ENCODE measurements at regions not wholly inside any gene's neighbourhood (a gene's known extent, or its start where the extent isn't known, plus 50 kb on each side); places are given as distances from the start of the nearest gene placed in this dataset.
"Not testable (repeated sequence)": the region's sequence is repeated elsewhere in the genome, so short reads cannot be mapped to it uniquely, and the experiment has no call there.

DNA sequence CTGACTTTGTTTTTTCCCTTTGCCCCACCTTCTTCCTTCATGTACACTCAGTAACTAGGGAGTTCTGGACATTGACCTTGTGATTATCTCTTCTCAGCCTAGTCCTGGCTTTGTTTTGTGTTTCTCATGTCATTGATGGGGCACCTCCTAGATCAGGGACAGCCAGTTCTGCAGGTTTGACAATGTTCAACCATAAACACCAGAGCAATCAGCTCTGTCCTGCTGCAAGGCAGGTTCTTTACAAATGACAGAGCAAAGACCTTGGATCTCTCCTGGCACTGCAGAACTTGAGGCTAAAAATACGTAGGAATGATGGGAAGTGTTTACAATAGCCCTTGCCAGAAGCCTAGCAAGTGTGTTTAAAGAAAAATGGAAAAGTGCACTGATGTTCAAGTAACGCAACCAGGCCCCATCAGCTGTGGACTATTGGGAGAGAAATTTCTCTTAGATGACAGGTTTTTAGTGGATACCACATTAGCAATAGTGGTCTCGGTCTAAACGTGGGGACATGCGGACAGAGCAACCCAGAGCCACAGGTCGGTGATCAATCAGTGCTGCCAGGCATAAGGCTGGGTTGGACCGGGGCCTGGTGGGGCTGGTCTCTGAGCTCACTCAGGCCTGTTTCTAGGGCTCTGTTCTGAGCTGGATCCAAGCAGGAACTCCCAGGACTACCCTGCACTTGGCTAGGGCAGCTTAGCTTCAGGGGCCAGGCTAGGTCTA, 76.8 kb downstream of the SOWAHC start:
- no peak for DNase-seq (ENCODE audit: low read depth in 2 of 2)

- no peak for DNase-seq (ENCODE audit: low read depth in 2 of 2)
These were observed 78.0 kb downstream of the SOWAHC start for GRCh38 chr2:109692013-109692743.

- DNase-seq (ENCODE audit: low read depth in 2 of 2): not testable (repeated sequence)
These were observed 78.7 kb downstream of the SOWAHC start for GRCh38 chr2:109692831-109693230.

DNA sequence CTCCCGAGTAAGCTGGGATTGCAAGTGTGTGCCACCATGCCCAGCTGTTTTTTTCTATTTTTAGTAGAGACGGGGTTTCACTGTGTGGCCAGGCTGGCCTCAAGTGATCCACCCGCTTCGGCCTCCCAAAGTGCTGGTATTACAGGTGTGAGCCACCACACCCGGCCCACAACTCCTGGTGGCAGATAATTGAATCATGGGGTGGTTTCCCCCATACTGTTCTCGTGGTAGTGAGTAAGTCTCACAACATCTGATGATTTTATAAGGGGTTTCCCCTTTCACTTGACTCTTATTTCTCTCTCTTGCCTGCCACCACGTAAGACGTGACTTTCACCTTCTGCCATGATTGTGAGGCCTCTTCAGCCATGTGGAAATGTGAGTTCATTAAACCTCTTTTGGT, 79.1 kb downstream of the SOWAHC start:
- not testable (repeated sequence) for DNase-seq (ENCODE audit: low read depth in 2 of 2)

DNA sequence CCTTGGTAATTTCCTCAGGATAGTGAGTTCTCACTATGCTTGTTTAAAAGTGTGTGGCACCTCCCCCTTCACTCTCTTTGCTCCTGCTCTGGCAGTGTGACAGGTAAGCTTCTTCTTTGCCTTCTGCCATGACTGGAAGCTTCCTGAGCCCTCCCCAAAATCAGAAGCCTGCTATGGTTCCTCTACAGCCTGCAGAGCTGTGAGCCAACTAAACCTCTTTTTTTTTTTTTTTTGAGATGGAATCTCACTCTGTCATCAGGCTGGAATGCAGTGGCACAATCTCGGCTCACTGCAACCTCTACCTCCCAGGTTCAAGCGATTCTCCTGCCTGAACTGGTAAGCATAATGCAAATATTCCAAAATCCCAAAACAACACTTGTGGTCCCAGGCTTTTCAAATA, 80.0 kb downstream of the SOWAHC start:
- no peak for DNase-seq (ENCODE audit: low read depth in 2 of 2)

- DNase-seq (ENCODE audit: low read depth in 2 of 2): no peak
These were observed 81.1 kb downstream of the SOWAHC start for GRCh38 chr2:109695290-109695689.

- DNase-seq (ENCODE audit: low read depth in 2 of 2): no peak
These were observed 85.5 kb downstream of the SOWAHC start for GRCh38 chr2:109699646-109700045.

DNA sequence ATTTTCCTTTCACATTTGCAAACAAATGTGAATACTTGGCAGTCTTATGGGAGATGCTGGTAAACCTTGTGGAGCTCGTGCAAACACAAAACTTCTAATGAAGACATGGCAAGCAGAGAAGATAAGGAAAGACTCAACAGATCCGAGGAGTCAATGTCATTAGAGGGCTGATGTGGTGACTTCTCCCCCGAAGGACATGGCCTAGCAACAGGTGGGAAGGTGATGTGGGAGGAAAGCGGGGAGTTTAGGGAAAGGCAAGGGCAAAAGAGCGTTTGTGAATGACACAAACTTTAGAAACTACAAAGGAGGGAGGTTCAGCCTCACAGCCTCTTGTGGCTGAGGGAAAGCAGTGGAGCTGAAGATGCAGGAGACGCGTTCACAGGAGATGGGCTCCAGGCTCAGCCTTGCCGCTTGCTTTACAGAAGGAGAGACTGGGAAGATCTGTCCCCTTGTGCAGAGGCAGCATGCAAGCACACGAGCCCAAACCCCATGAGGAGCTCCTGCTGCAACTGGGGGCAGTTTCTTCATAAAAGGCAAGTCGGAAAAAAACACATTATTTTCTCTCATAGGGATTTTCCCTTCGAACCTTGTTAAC, 86.6 kb downstream of the SOWAHC start:
- DNase-seq (ENCODE audit: low read depth in 2 of 2): no peak

- DNase-seq (ENCODE audit: low read depth in 2 of 2): no peak
These were observed 87.2 kb downstream of the SOWAHC start for GRCh38 chr2:109701362-109701761.

GRCh38 chr2:109702250-109702985, 88.3 kb downstream of the SOWAHC start:
- DNase-seq (ENCODE audit: low read depth in 2 of 2): peak; percentile 31 to 42

DNA sequence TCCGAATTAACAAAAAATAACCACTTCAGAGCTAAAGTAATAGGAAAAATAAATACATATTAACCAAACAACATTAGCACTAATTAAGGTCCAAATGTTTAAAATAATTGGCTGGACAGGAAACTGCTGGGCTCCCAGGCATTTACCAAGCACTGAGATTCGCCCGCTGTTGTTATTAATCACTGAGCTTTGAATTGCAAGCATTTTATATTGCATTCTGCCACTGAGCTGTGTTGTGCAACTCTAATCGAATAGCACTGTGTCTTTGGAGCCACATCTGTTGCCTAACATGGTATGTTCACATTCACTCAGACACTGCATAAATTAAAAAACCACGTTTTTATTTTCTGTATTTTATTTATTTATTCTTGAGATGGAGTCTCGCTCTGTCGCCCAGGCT, 88.9 kb downstream of the SOWAHC start:
- peak; percentile 63 to 69 for DNase-seq (ENCODE audit: low read depth in 2 of 2)

DNA sequence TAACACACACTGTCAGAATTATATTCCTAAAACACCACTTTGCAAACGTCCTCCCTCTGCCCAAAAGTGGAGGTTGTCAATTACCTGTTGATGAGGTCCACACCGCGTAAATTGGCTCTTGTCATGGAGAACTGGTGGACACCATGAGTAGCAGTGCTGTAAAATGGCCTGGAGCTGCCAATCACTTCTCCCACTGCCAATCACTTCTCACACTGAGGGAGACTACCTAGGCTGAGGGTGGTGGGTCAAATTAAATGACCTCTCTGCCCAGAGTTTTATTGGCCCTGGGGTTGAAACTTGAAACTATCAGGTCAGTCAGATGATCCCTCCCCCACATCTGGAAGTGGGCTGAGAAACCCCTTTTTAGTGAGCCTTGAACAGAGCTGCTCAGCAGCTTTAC, 89.6 kb downstream of the SOWAHC start:
- no peak for DNase-seq (ENCODE audit: low read depth in 2 of 2)

- no peak for DNase-seq (ENCODE audit: low read depth in 2 of 2)
These were observed 86.6 kb upstream of the RGPD5 start for GRCh38 chr2:109707281-109708147.

- DNase-seq (ENCODE audit: low read depth in 2 of 2): no peak
These were observed 83.4 kb upstream of the RGPD5 start for GRCh38 chr2:109710505-109711229.

DNA sequence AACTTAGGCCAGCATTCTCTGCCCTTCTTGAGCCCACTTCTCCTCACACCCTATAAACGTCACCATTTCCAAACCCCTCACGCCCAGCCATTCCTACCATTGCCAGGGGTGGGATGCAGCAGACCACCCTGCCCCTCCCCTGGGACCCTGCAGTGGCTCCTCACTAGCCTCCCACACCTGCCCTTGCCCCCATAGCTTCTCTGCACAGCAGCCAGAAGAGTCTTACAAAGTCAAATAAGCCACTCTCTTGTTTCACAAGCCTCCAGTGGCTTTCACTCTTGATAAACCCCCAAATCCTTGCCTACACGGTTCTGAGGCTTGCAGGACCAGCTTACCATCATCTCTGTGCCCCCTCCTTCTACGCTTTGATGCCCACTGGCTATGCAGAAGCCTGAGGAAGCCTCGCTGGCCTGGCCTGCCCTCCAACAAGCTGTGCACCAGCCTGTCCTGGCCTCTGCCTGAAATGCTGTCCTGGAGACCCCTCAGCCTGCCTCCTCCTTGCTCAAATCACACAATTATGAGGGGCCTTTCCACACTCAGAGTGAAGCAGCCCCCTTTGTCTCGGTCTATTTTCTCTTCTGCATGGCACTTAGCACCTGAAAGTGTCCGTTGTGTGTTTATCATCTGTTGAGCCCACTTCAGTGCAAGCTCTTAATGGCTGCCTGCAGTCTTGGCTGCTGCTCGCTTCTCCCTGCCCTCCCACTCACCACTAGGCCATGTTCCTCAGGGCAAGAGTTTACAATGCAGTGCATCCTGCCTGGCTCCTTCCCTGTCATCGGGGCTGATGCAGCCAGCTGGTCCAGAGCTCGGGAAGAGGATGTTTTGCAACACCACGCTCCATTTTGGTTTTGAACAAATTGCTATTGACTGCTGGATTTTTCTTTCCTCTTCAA, 82.6 kb upstream of the RGPD5 start:
- DNase-seq (ENCODE audit: low read depth in 2 of 2): no peak

GRCh38 chr2:109712123-109712449, 82.0 kb upstream of the RGPD5 start:
- no peak for DNase-seq (ENCODE audit: low read depth in 2 of 2)

DNA sequence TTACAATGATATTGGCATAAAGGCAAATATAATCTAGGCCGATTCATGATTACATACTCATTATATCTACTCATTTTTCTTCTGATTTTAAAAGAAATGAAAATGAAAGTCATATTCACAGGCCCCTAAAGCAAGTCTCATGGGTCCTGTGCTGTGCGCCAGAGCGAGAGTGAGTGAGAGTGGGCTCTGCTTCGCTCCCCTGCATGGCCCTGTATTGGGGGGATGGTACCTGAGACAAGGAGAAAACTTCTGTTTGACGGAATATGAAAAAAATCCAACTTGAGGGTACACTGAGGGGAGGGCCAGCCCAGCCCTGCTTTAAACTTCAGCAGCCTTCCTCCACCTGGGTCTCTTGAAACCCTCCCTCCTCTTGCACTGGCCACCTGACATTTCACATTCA, 81.4 kb upstream of the RGPD5 start:
- DNase-seq (ENCODE audit: low read depth in 2 of 2): no peak

GRCh38 chr2:109715313-109715805, 78.7 kb upstream of the RGPD5 start:
- DNase-seq (ENCODE audit: low read depth in 2 of 2): no peak

DNA sequence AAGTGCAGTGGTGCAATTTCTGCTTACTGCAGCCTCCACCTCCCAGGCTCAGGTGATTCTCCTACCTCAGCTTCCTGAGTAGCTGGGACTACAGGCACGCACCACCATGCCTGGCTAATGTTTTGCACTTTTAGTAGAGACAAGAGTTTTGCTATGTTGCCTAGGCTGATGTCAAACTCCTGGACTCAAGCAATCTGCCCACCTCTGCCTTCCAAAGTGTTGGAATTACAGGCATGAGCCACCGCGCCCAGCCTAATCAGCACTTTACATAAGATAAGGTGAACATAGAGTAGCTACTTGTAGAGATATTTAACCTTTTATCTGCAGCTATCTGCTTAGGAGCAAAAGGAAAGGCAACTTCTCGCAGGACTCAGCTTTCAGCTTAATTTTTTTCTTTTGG, 77.5 kb upstream of the RGPD5 start:
- DNase-seq (ENCODE audit: low read depth in 2 of 2): not testable (repeated sequence)

DNA sequence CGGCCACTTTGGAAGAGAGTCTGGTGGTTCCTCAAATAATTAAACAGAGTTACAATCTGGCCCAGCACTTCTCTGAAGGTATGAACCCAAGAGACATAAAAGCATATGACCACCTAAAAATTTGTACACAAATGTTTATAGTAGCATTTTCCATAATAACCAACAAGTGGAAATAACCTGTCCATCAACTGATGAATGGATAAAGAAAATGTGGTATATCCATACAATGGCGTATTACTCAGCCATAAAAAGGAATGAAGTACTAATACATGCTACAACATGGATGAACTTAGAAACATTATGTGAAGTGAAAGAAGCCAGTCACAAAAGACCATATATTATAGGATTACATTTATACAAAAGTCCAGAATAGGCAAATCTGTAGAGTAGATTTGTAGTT, 76.0 kb upstream of the RGPD5 start:
- no peak for DNase-seq (ENCODE audit: low read depth in 2 of 2)

All from fibroblast of skin of left quadriceps (primary cell).